ENCODE measurements at regions not wholly inside any gene's neighbourhood (a gene's known extent, or its start where the extent isn't known, plus 50 kb on each side); places are given as distances from the start of the nearest gene placed in this dataset.

- no peak for TF ChIP-seq EZH2 (IDR thresholded peaks at IDR 0.05; ENCODE audit: low read length, missing control alignments)
- TF ChIP-seq CTCF (conservative IDR thresholded peaks at IDR 0.05 in 1 of 2, IDR thresholded peaks at IDR 0.05 in 1 of 2; ENCODE audit: low read depth in 1 of 2, low read length in 2 of 2), result no peak
These were observed 415.3 kb upstream of the ZEB2 start for GRCh38 chr2:144935191-144935590.

Data from fibroblast of lung (primary cell).